Lower leg skin (tissue), 3 donors: ENCODE measurements at regions not wholly inside any gene's neighbourhood (a gene's known extent, or its start where the extent isn't known, plus 50 kb on each side); places are given as distances from the start of the nearest gene placed in this dataset.

Experiments used
- POLR2A ChIP-seq, 2 donors: fragments of 450-650 bp; IDR thresholded peaks; one replicate each; pipeline ENCODE4 v1.6.1; 2016 to 2017; ENCODE audit warnings: antibody characterized with exemption in 2 of 2, mild to moderate bottlenecking in 1 of 2, moderate library complexity in 1 of 2
- TF ChIP-seq, protein P1 (sequence below), 3 donors: fragments of 450-650 bp; IDR thresholded peaks; one replicate each; pipeline ENCODE4 v1.5.1; 2016; ENCODE audit warnings: antibody characterized with exemption in 3 of 3, mild to moderate bottlenecking in 3 of 3, moderate library complexity in 2 of 3

DNA sequence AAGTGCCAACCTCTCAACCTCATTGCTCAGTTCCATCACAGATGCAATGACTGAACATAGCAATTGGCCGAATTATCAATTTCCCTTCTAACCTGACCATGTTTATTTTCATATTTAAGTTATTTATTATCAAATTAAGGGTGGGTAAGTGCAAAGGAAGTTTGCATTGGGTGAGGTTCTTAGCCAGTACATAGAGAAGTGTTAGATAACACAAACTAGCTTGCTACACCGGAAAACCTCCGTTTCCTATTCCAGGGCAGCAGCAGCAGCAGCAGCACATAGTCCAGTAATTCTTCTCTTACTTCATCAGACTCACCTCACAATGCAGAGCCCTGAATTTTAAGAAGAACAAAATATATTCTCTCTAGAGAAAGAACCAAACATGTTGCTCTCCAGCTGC lies 200.5 kb upstream of the OR4E1 start:
- TF ChIP-seq, protein P1, sequence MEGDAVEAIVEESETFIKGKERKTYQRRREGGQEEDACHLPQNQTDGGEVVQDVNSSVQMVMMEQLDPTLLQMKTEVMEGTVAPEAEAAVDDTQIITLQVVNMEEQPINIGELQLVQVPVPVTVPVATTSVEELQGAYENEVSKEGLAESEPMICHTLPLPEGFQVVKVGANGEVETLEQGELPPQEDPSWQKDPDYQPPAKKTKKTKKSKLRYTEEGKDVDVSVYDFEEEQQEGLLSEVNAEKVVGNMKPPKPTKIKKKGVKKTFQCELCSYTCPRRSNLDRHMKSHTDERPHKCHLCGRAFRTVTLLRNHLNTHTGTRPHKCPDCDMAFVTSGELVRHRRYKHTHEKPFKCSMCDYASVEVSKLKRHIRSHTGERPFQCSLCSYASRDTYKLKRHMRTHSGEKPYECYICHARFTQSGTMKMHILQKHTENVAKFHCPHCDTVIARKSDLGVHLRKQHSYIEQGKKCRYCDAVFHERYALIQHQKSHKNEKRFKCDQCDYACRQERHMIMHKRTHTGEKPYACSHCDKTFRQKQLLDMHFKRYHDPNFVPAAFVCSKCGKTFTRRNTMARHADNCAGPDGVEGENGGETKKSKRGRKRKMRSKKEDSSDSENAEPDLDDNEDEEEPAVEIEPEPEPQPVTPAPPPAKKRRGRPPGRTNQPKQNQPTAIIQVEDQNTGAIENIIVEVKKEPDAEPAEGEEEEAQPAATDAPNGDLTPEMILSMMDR (IDR thresholded peaks at IDR 0.05) = no peak
- TF ChIP-seq POLR2A (IDR thresholded peaks at IDR 0.05) = no peak
